LNCAP (cell line): ENCODE measurements at regions not wholly inside any gene's neighbourhood (a gene's known extent, or its start where the extent isn't known, plus 50 kb on each side); places are given as distances from the start of the nearest gene placed in this dataset.

Experiments used
- TF ChIP-seq, protein P1 (sequence below): fragments of 450-650 bp; IDR thresholded peaks from 2 replicates; pipeline ENCODE4 v1.5.1; 2017; ENCODE audit warnings: mild to moderate bottlenecking

DNA sequence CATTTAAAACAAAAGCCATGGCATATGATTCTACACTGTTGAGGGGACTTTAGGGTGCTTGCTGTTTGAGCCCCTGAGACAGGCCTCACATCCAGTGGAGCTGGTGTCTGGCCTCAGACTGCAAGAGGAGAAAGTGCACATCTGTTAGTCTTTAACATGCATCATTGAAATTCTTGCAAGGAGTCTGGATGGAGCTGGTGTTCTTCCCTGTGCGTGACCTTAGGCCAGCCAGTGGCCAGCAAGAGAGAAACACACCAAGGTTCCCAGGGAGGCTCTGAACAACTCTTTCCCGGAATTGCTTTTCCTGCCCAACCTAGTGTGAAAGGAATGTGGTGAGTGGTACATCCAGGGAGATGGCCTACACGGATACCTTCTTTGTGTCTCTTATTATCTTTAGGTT is 282.8 kb upstream of the TNC start:
- TF ChIP-seq, protein P1, sequence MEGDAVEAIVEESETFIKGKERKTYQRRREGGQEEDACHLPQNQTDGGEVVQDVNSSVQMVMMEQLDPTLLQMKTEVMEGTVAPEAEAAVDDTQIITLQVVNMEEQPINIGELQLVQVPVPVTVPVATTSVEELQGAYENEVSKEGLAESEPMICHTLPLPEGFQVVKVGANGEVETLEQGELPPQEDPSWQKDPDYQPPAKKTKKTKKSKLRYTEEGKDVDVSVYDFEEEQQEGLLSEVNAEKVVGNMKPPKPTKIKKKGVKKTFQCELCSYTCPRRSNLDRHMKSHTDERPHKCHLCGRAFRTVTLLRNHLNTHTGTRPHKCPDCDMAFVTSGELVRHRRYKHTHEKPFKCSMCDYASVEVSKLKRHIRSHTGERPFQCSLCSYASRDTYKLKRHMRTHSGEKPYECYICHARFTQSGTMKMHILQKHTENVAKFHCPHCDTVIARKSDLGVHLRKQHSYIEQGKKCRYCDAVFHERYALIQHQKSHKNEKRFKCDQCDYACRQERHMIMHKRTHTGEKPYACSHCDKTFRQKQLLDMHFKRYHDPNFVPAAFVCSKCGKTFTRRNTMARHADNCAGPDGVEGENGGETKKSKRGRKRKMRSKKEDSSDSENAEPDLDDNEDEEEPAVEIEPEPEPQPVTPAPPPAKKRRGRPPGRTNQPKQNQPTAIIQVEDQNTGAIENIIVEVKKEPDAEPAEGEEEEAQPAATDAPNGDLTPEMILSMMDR, result no peak

DNA sequence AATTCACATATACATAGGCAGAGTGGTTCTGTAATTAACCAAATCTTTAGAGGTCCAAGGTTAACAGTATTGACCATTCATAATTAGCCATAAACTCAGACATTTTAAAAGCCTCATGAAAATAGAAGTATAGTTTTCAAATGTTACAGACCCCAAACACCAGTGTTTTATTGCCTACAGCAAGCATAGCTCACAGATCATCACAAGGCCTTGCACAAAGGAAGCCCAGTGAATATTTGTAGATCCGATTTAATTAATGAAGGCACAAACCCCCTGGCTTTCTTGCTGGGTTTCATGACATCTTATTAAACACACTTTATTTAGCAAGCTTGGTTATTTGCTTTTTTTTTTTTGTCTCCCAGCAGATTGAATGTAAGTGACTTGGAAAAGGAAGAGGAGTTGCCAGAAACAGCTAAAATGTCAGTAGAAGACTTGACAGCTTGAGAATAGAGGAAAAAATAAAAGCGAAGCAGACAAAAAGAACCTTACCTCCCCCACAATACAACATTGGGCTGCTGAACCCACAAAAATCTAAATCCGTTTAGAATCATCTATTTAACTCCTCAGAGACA is 283.9 kb upstream of the TNC start:
- TF ChIP-seq, protein P1, result no peak

DNA sequence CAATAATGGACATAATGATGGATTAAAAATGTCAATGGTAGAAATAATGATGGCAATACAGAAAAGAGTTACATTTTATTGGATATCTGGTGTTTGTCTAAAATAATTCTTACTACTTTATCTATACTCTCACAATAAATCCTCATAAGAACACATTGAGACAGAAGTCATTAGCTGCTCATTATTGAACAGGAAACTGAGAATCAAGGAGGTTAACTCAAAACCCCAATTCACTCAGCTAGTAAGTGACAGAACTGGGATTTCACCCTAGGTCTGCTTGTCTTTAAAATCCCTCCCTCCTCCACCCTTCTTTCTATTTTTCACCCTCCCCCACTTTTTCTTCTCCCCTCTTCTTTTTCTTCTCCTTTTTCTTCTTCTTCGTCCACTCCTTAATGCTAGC is 285.8 kb upstream of the TNC start:
- TF ChIP-seq, protein P1, result no peak

DNA sequence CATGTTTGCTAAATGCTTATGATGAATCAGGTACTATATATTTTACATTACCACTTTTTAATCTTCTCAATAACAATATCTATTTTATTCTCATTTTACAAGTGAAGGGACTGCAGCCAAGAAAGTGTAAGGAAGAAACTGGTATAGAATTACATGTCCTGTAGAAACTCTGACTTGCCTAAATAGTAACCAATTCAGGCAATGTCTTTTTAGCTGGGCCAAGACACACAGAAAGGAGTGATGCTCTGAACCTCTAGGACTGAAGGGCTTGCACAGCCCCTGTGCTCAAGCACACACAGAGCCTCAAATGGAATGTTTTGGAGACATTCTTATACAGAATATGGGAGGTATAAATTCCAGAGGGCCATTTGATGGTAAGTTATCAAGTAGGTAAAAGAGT is 286.4 kb upstream of the TNC start:
- TF ChIP-seq, protein P1, result no peak

DNA sequence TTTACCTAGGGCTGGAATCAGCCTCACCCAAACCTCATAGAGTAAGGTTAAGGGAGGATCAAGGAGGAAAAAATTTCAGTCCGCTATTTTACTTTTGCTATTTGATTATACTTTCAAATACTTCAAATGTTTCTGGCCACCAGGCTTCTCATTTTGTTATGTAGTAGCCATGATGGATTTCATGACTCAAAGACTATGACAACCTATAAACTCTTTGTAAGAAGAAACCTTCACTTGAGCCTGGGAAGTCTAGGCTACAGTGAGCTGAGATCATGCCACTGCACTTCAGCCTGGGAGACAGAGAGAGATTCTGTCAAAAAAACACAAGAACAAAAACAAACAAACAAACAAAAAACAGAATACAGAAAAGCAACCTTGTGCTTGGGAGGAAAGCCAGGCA is 293.6 kb upstream of the TNC start:
- TF ChIP-seq, protein P1, result no peak

DNA sequence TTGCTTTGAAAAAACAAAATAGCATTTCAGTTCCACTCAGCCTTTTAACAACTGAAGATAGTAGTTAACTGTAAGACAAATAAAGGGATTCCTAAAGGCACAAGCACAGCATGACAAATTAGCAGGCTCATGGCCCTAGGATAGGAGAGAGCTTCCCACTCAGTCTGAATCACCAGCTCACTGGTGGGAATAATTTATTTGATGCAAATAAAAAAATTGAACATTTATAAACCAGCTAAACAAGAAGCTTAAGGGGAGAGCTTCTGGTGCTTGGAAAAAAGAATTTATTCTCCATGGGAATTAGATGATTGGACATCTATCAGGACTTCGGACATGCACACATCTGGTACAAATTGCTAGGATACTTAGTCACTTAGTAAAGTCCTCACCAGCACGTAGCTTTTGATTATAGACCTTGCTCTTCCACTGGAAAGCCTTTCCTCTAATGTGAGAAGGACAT is 294.1 kb upstream of the TNC start:
- TF ChIP-seq, protein P1, result no peak

DNA sequence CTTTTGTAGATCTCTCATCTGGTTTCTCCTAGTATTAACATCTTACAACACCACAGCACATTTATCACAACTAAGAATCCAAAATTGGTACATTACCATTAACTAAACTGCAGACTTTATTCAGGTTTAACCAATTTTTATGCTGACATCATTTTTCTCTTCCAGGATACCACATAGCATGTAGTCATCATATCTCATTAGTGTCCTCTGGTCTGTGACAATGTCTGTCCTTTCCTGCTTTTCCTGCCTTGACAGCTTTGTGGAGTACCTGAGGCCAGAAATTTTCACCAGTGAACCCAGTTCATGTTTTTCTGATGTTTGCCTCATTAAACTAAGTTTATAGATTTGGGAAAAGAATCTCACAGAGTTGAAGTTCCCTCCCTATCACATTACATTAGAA is 294.7 kb upstream of the TNC start:
- TF ChIP-seq, protein P1, result no peak

DNA sequence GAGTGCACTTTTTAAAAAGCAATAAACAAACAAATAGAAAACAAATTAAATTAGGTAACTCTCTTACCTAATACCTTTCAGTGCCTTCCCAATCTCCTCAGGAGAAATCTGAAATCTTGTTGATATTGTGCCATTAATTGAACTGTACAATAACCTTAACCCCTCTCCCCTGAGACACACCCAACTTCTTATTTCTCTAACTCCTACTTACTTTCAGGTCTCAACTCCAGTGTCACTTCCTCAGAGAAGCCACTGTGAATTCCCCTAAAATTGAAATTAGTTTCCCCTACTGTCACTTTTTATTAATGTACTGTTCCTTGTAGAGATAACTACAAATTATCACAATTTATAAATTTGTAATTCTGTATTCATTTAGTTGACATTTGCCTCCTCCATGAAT is 295.3 kb upstream of the TNC start:
- TF ChIP-seq, protein P1, result no peak
